ENCODE measurements at regions not wholly inside any gene's neighbourhood (a gene's known extent, or its start where the extent isn't known, plus 50 kb on each side); places are given as distances from the start of the nearest gene placed in this dataset.

GRCh38 chr2:234666911-234667310 lies 170.0 kb upstream of the ARL4C start:
- Histone ChIP-seq H3K27me3 (no peaks in the 10 kb centered on the region), H3K4me3 (no peak overlapping the region)
- TF ChIP-seq POLR2AphosphoS5 (IDR thresholded peaks at IDR 0.05; ENCODE audit: insufficient read depth in 1 of 2, low read depth in 1 of 2): no peak
- TF ChIP-seq POLR2A (IDR thresholded peaks at IDR 0.05): no peak
- TF ChIP-seq CTCF (IDR thresholded peaks at IDR 0.05): no peak

GRCh38 chr2:234665304-234665703 lies 168.4 kb upstream of the ARL4C start:
- H3K9me3 ChIP-seq: no peaks in the 10 kb centered on the region
- no peaks in the 10 kb centered on the region for H3K4me1 ChIP-seq
- no peaks in the 10 kb centered on the region for H3K27me3 ChIP-seq
- TF ChIP-seq POLR2AphosphoS5 (IDR thresholded peaks at IDR 0.05; ENCODE audit: insufficient read depth in 1 of 2, low read depth in 1 of 2) (no peak), POLR2A (IDR thresholded peaks at IDR 0.05) (no peak), CTCF (IDR thresholded peaks at IDR 0.05) (no peak)
- H3K36me3 ChIP-seq: no peaks in the 10 kb centered on the region
- no peak for DNase-seq (ENCODE audit: extremely low spot score in 2 of 2)
- intact Hi-C loops (cut with DNase I): no loop called here
- no peak overlapping the region for H3K4me3 ChIP-seq
- no peak overlapping the region for H3K27ac ChIP-seq

More at GRCh38 chr2:234666911-234667310, 170.0 kb upstream of the ARL4C start:
- no peak overlapping the region for H3K27ac ChIP-seq
- DNase-seq (ENCODE audit: extremely low spot score in 2 of 2): no peak
- H3K9me3 ChIP-seq: no peaks in the 10 kb centered on the region
- no peaks in the 10 kb centered on the region for H3K4me1 ChIP-seq
- H3K36me3 ChIP-seq: no peaks in the 10 kb centered on the region
- intact Hi-C loops (cut with DNase I): no loop called here

- Histone ChIP-seq H3K9me3 (no peaks in the 10 kb centered on the region), H3K4me1 (no peaks in the 10 kb centered on the region), H3K4me3 (no peak overlapping the region), H3K27me3 (no peaks in the 10 kb centered on the region), H3K27ac (no peak overlapping the region), H3K36me3 (no peaks in the 10 kb centered on the region)
- intact Hi-C loops (cut with DNase I): no loop called here
- DNase-seq (ENCODE audit: extremely low spot score in 2 of 2): no peak
- TF ChIP-seq POLR2AphosphoS5 (IDR thresholded peaks at IDR 0.05; ENCODE audit: insufficient read depth in 1 of 2, low read depth in 1 of 2) (no peak), POLR2A (IDR thresholded peaks at IDR 0.05) (no peak), CTCF (IDR thresholded peaks at IDR 0.05) (no peak)
These were observed 165.0 kb upstream of the ARL4C start for GRCh38 chr2:234661849-234662248.

GRCh38 chr2:234661175-234661574 lies 164.3 kb upstream of the ARL4C start:
- Histone ChIP-seq H3K4me3 (no peak overlapping the region), H3K9me3 (no peaks in the 10 kb centered on the region), H3K27me3 (no peaks in the 10 kb centered on the region), H3K36me3 (no peaks in the 10 kb centered on the region), H3K4me1 (no peaks in the 10 kb centered on the region), H3K27ac (no peak overlapping the region)
- no peak for DNase-seq (ENCODE audit: extremely low spot score in 2 of 2)
- intact Hi-C loops (cut with DNase I): no loop called here
- TF ChIP-seq POLR2A (IDR thresholded peaks at IDR 0.05) (no peak), CTCF (IDR thresholded peaks at IDR 0.05) (no peak), POLR2AphosphoS5 (IDR thresholded peaks at IDR 0.05; ENCODE audit: insufficient read depth in 1 of 2, low read depth in 1 of 2) (no peak)

- TF ChIP-seq POLR2AphosphoS5 (IDR thresholded peaks at IDR 0.05; ENCODE audit: insufficient read depth in 1 of 2, low read depth in 1 of 2): no peak
- TF ChIP-seq POLR2A (IDR thresholded peaks at IDR 0.05): no peak
- no peak for TF ChIP-seq CTCF (IDR thresholded peaks at IDR 0.05)
- H3K4me3 ChIP-seq: no peak overlapping the region
These were observed 158.8 kb upstream of the ARL4C start for GRCh38 chr2:234655706-234656105.

More at GRCh38 chr2:234655706-234656105, 158.8 kb upstream of the ARL4C start:
- H3K4me1 ChIP-seq: no peaks in the 10 kb centered on the region
- no peaks in the 10 kb centered on the region for H3K36me3 ChIP-seq
- H3K27ac ChIP-seq: no peak overlapping the region
- no peak for DNase-seq (ENCODE audit: extremely low spot score in 2 of 2)
- H3K9me3 ChIP-seq: no peaks in the 10 kb centered on the region
- H3K27me3 ChIP-seq: no peaks in the 10 kb centered on the region
- intact Hi-C loops (cut with DNase I): no loop called here

Data from vagina (tissue), 2 donors.